Stimulated activated CD8-positive, alpha-beta memory T cell treated with anti-CD3 and anti-CD28 coated beads, Interleukin-4, amount 100 ng/mL, for 4 hours (primary cell): ENCODE measurements at regions not wholly inside any gene's neighbourhood (a gene's known extent, or its start where the extent isn't known, plus 50 kb on each side); places are given as distances from the start of the nearest gene placed in this dataset.
"Not testable (repeated sequence)": the region's sequence is repeated elsewhere in the genome, so short reads cannot be mapped to it uniquely, and the experiment has no call there.

Experiments
- DNase-seq, 2 donors: peaks; one replicate each; pipeline ENCODE4 v3.0.0-alpha.2; 2020; ENCODE audit warnings: low read depth in 2 of 2, low spot score in 1 of 2

DNA sequence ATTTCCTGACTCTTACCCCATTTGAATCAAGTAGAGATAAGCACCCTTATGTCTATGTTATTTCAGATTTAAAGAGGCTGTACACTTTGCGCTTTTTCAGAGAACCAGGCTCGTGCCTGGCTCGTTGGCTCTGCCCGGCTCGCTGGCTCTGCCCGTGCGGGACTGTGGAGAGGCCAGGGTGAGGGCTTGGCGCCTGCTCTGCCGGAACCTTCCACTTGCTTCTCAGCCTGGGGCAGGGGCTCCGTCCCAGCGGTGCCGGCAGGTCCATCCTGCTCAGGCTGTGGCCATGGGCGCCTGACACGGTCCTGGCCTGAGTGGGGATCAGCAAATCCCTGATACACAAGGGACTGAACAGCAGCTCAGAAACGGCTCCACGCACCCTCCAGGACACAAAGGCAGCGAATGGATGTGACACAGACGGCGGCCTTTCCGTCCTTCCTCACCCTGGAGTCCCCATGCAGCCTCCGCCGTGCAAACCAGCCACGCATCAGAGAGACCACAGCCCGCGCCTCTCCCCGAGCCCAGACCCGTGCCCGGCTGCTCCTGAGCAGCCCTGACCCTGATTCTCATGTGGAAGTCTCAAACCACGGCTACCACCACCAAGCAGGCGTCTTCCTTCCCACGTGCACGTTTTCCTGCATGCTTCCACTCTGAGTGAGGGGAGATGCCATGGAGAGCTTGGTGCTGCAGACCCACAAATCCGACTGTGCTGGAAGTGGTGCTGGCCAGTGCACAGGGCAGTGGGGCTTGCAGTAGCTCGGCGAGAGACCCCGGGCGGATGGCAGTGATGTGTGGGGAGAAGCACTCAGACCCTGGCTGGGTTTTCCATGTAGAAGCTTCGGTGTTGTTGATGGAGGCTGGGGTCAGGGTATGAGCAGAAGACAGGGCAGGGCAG, 233.9 kb downstream of the ERMARD start:
- no peak for DNase-seq

DNA sequence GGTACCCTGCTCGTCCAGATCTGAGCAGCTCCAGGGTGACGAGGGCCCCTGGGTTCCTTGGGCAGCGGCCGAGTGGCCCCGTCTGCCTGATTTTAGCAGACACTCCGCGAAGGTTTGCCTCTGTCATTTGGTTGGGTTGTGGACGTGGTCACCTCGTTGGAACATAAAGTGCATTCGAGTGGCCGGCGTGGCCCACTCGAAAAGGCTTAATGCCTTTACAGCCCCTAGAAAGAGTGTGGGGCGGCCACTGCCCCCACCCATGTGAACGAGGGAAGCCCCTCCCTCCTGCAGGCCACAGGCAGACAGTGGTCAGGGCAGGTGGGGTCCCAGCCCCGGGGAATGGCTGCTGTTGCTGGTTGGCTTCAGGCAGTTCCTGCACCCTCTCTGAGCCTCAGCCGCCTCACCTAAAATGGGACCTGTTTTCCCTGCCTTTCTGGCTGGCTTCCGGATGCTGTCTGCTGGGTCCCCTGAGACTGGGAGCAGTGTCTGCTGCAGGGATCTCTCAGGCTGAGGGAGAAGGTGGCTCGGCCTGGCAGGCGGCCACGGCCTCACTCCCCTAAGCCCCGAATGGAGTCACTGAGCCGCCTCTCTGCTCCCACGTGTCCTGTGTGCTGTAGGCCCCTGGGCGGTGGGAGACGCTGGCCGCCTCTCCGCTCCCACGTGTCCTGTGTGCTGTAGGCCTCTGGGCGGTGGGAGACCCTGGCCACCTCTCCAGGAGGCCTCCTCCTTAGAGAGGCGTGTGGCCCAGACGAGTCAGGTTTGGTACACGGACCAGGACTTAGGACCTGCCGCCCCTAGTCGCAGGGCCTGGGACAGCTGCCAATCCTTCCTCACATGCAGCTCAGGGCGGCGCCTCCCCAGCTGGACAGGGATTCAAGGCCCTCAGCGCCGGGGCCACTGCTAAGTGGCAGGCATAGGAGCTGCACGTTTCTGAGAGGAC, 233.0 kb downstream of the ERMARD start:
- no peak for DNase-seq

DNA sequence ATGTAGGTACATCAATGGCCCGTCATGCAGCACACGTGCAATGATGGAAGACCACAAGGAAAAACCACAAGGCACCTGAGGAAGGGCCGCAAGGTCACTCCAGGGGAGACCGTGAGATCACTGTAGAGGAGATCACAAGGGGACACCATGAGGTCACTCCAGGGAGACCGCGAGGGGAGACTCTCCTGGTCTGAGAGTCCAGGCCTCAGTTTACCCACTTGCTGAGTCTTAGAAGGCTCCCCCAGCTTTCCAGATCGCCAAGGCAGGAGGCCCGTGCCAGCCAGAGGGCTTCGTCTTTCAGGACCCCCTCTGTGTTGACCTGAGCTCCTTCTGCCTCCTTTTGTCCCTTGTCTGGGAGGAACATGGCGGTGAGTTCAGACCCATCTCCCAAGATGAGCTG, 232.2 kb downstream of the ERMARD start:
- DNase-seq = no peak

DNA sequence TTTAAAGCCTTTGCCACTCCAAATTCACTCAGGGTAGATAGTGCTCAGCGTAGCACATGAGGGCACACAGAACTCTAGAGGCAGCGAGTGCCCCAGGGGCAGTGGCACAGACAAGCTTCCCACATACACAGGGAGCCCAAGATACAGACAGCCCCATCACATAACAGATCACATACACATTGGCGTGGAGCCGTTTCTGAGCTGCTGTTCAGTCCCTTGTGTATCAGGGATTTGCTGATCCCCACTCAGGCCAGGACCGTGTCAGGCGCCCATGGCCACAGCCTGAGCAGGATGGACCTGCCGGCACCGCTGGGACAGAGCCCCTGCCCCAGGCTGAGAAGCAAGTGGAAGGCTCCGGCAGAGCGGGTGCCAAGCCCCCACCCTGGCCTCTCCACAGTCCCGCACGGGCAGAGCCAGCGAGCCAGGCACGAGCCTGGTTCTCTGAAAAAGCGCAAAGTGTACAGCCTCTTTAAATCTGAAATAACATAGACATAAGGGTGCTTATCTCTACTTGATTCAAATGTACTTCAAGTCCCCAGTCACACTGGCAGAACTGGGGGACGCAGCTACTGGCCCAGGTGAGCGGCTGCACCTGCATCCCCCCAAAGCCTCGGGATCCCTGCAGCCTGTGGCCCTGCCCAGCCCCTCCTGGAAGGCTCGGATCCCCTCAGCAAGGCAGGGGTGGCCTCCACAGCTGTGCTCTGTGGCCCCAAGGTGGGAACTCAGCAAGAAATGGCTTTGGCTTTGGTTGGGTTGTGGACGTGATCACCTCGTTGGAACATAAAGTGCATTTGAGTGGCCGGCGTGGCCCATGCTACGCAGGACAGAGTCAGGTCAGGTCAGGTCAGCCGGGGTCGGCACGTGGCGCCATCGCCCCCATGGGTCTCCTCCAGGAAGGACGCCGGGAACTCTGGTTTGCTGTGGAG, 231.3 kb downstream of the ERMARD start:
- DNase-seq = no peak

DNA sequence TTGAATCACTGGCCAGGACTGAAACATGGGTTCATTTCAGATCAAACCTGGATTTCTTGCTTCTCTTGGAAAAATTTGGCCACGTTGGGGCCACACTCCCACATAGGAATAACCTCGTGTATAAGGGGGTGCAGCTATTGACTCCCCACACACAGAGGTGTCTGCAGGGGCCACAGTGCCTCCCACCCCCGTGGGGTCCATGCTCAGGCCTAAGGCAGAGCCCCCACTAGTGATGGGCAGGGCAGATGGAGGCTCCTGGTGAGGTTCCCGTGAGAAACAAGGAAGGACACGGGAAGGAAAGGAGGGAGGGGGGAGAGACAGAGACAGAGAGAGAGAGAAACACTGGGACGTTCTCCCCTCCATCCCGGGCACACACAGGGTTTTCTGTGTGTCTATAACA, 230.5 kb downstream of the ERMARD start:
- no peak for DNase-seq

DNA sequence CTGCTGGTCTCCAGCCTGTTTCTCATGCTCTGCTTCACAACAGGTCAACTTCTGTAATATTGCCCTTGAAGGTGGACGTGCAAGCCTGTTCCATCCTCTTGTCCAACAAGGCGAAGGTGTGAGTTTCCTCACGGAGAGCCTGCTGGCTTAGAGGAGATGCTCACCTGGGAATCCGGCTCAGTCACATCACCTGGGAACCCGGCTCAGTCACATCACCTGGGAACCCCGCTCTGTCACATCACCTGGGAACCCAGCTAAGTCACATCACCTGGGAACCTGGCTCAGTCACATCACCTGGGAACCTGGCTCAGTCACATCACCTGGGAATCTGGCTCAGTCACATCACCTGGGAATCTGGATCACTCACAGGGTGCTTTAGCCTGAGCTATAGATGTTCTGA, 230.1 kb downstream of the ERMARD start:
- no peak for DNase-seq

DNA sequence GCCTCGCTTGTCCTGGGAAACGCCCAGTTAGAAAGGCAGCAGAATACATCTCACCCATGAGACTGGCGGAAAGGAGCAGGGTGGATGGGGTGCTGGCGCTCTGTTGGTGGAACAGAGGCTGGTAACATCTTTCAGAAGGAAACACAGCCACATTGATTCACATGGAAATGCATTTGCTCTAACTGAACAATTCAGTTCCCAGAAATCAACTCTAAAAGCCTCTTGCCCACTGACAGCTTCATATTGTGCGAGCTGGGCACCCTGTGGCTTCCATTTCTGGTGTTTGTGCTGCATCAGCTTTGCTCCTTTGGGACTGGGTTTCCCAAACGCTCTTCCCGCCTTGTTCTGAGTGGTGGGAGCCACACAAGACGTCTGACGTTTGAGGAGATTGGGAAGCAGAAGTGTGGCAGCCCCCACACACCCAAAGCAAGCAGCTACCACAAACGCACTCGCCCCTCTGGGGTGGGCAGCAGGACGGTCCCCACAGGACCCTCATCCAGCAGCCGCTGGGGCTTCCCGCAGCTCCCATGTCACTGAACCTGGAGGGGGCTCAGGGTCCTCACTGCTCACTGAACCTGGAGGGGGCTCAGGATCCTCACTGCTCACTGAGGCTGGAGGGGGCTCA, 229.5 kb downstream of the ERMARD start:
- DNase-seq = no peak

DNA sequence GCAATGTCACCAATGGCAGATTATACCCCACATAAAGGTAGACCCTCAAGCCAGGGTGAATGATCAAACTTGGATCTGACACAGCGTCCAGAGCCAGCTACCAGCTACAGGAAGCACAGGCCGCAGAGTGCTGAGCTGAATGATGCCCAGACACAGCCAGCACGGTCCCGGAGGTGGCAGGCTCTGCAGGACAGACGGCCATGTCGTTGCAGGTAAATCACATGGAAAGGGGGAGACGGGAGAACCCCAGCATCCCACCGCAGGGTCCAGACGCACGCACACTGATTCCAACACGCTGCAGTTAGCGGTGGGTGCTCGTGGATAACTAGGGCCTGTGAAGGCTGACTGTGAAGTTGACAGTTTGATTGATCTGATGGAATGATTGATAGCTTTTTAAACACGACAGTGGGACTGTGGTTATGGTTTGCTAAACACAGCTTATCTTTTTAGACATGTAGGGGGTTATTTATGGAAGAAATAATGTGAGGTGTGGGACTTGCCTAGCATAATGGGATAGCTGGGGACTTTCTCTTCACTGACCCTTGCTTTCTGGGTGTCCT, 228.5 kb downstream of the ERMARD start:
- no peak for DNase-seq

DNA sequence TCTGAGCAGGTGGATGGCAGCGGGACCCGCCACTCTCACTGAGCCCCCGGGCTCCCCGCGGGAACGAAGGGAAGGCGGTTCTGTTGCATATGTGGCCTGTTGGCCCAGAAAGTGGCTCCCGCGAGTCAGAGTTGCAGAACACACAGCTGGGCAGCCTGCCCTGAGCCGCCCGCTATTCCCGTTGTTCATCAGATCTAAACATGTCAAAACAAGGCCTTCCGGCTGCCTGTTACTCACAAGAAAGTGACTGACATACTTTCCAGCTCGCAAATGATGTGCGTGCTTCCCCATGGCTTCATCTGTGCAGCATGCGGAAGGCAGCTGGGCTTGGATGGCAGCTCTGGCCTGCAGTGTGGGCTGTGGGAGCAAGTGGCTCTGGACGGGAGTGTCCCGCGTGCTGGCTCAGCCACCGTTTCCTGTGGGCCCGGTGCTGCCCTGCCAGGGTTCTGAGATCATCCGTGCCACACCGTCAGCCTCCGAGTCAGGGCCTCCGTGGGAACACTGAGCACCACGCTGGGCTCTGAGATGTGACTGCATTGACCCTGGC, 227.3 kb downstream of the ERMARD start:
- no peak for DNase-seq

DNA sequence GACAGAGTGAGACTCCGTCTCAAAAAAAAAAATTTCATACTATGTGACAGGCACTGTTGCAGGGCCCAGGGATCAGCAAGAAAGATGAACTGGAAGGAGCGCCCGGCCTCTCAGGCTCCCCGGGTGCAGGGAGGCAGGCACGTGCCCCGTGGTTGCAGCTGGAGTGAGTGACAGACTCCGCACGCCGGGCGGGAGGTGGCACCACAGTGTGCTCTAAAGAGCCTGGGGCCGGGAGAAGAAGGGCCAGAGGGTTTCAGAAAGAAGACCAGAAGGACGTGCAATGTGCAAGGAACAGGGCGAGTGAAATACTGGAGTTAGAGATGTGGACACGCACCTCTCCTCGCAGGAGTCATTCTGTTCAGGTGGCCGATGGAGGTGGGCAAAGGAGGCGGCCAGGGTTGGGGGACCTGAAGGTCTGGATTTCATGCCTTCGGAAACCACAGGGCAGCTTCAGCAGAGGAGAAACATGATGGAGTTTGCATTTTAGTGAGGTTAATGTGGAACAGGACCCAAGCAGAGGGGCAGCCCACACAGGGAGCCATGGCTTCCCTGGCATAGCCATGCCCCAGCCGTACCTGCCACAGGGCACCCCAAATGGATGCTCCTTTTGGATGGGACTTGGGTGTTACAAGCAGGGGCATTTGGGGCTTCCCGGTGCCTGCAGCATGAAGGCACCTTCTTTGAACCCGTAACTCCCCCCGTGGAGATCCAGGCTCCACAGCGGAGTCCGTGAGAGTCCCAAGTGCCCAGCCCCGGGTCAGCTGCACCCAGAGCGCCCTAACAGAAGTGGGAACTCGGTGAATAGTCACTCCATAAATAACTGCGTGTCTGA, 226.2 kb downstream of the ERMARD start:
- no peak for DNase-seq

DNA sequence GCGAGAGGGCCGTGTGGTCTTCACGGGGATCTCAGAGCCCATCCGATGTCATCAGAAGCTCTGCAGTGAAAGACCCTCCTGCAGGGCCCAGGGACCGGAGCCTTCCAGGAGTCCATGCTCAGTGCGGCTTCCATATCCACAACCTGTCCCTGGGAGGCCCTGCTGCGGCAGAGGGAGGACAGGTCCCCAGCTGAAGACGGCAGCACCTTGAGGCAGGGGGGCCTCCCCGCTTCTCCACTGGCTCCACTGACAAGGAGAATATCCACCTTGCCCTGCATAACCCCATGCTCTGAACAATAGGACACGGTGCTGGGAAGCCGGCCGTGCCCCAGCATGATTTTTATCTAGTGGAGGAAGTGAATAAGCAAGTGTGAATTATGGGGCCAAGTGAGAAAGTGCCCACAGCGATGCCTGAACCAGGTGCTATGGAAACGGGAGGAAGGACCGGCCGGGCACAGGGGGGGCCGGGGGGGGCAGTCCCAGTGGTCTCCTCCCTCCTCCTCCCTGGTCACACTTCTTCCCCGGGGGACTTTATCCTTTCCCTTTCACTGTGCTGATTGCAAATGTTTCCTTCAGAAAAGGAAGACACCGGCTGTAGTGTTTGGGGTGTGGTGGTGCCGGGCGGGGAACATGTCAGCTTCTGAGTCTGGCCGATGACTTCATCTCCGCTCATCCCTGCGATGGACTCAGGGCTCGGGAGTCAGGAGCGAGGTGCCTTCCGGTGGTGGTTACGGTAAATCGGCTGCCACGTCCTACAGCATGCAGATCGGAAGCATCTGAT, 225.1 kb downstream of the ERMARD start:
- no peak for DNase-seq

DNA sequence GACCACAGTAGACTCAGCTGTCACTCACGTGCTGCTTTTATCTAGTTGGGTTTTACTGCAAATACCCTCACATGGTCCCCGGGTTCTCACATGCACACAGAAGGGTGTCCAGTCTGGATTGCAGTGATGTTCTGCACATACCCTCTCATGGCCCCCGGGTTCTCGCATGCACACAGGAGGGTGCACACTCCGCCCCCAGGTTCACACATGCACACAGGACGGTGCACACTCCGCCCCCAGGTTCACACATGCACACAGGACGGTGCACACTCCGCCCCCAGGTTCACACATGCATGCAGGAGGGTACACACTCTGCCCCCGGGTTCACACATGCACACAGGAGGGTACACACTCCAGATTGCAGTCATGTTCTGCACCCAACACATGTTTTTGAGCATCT, 224.3 kb downstream of the ERMARD start:
- DNase-seq = no peak

DNA sequence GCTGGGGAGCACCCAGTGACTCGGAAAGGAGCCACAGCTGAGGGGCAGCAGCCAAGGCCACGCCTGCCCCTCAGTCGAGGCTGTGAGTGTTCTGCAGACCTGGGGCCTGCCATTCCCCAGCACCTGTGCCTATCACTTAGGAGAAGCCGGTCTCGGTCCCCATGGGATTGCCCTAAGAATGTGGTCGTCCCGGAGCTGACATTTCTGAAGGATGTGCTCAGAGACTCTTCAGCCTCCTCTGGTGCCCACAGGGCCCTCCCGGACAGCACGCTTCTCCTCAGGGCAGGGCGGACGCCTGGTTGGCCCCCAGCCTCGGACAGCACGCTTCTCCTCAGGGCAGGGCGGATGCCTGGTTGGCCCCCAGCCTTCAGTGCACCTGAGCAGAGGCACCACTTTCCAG, 223.9 kb downstream of the ERMARD start:
- DNase-seq = no peak

DNA sequence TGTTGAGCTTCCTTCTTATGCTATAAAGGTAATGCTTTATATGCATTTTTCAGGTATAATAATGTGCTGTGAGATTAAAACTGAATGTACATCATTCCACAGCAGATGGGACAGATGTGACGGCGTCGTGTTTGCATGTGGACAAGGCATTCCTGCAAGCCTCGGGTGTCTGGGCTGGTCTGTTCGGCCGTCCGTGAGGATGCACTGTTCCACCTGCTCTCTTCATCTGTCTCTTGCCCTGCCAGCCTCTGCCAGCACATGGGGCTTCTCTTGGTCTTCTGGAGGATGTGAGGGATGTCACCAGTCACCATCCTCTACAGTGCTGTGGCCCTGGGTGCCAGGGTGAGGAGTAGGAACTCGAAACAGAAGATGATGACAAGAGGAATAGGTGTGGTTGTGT, 223.2 kb downstream of the ERMARD start:
- no peak for DNase-seq

DNA sequence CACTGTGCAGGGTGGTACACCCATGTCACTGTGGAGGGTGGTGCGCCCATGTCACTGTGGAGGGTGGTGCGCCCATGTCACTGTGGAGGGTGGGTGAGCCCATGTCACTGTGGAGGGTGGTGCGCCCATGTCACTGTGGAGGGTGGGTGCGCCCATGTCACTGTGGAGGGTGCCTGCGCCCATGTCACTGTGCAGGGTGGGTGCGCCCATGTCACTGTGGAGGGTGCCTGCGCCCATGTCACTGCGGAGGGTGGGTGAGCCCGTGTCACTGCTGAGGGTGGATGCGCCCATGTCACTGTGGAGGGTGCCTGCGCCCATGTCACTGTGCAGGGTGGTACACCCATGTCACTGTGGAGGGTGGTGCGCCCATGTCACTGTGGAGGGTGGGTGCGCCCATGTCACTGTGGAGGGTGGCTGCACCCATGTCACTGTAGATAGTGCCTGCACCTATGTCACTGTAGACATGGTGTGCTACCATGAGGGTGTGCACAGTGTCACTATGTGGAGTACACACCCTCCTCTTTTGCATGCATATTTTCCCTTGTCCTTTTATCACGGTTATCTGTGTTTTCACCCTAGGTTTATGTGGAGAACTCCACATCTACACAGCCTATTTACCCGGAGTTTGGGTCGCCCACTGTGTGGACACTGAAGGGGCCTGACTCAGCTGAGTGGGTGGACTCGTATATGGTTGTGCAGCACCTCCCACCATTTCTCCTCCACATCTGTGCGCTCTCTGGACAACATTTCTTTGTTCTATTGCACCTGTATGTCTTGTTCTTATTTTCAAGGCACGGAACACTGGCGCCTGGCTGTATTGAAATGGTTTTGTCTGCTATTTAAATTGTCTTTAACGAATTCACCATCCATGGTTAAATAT, 222.4 kb downstream of the ERMARD start:
- not testable (repeated sequence) for DNase-seq

DNA sequence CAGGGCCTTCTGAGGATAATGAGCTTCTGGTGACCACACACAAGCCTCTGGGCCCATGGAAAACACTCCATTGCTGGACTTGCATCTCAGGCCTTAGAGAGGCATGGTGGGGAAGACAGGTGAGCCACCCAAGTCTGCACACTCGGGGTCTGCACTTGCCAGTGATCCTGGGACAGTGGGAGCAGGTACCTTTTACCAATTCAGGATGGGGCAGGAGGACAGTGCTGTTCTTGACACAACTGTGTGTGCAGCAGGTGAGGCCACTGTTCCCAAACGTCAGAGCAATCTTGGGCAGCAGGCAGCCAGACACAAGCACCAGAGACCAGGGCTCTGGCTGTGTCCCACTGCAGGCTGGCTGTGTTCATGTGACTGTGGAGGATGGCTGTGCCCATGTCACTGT, 221.3 kb downstream of the ERMARD start:
- DNase-seq = no peak

DNA sequence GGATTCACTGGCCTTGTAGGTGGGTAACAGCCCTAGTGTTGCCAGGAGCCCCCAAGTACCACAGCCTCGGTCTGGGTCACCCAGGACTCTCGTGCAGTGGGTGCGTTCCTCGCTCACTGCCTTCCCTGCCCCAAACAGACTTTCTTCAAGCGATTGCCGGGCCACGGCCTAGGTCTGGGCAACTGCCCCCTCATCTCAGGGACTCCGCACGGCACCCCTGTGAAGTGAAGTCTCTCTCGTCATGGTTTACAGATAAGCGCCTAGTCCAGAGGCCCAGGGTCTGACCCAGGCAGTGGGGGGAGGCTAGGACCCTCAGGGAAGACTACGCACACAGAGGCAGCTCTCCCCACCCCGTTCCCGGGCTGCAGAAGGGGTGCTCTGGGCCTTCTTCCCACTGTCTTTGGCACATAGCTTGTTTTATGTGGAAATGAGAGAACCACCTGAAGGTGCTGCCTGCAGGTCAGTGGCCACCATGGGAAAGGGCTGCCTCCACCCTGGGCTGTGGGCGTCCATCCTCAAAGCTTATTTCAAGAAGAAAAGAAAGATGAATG, 220.8 kb downstream of the ERMARD start:
- DNase-seq = no peak
